Hepatocyte (in vitro differentiated cells): ENCODE measurements at regions not wholly inside any gene's neighbourhood (a gene's known extent, or its start where the extent isn't known, plus 50 kb on each side); places are given as distances from the start of the nearest gene placed in this dataset.

Experiments
- EZH2phosphoT487 ChIP-seq: fragments of 200-600 bp; sonication (generic); IDR thresholded peaks from one replicate; pipeline ENCODE4 v1.6.1; 2018; ENCODE audit warnings: antibody characterized with exemption, mild to moderate bottlenecking, low read depth, moderate library complexity; ENCODE audit not compliant: unreplicated experiment, severe bottlenecking
- TF ChIP-seq, protein P1 (sequence below): fragments of 200-600 bp; sonication (generic); IDR thresholded peaks from 2 replicates; pipeline ENCODE4 v1.5.1; 2016; ENCODE audit warnings: antibody characterized with exemption, mild to moderate bottlenecking; ENCODE audit not compliant: poor library complexity

DNA sequence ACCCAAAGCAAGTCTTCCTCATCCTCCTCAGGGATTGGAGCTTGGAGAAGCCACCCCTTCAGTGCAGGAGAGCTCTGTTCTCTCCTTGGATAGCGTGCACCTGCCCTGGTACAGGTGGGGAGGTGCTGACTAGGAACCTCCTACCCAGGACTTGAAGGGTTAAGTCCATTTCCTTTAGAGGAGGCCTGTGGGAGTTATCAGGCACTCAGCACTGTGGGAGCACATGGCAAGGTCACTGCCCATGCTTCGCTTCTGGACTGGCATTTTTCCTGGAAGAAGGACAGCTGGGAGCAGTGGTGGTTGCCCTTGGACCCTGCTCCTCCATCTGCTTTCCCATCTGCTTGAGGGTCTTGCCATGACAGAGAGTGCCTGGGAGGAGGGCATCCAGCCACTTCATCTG is 142.8 kb downstream of the CXCL12 start:
- TF ChIP-seq, protein P1, sequence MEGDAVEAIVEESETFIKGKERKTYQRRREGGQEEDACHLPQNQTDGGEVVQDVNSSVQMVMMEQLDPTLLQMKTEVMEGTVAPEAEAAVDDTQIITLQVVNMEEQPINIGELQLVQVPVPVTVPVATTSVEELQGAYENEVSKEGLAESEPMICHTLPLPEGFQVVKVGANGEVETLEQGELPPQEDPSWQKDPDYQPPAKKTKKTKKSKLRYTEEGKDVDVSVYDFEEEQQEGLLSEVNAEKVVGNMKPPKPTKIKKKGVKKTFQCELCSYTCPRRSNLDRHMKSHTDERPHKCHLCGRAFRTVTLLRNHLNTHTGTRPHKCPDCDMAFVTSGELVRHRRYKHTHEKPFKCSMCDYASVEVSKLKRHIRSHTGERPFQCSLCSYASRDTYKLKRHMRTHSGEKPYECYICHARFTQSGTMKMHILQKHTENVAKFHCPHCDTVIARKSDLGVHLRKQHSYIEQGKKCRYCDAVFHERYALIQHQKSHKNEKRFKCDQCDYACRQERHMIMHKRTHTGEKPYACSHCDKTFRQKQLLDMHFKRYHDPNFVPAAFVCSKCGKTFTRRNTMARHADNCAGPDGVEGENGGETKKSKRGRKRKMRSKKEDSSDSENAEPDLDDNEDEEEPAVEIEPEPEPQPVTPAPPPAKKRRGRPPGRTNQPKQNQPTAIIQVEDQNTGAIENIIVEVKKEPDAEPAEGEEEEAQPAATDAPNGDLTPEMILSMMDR = no peak
- TF ChIP-seq EZH2phosphoT487 = no peak
